ENCODE measurements at regions not wholly inside any gene's neighbourhood (a gene's known extent, or its start where the extent isn't known, plus 50 kb on each side); places are given as distances from the start of the nearest gene placed in this dataset.

GRCh38 chr15:94086341-94086740, 145.0 kb upstream of the MCTP2 start:
- TF ChIP-seq EZH2phosphoT487 (IDR thresholded peaks at IDR 0.05; ENCODE audit: borderline replicate concordance) (no peak), CTCF (conservative IDR thresholded peaks at IDR 0.05; ENCODE audit: low read length) (no peak)
- Histone ChIP-seq H3K4me3 (ENCODE audit: low read length, poor library complexity, severe bottlenecking) (no peak overlapping the region), H3K9me2 (replicated peaks; ENCODE audit: low read depth, low read length) (no peaks in the 10 kb centered on the region), H3F3A (ENCODE audit: low read depth) (no peaks in the 10 kb centered on the region), H3K36me3 (ENCODE audit: insufficient read depth, low read length) (no peaks in the 10 kb centered on the region), H4K20me1 (ENCODE audit: insufficient read depth, low read length, poor library complexity, severe bottlenecking) (no peaks in the 10 kb centered on the region), H3K4me1 (ENCODE audit: insufficient read depth, low read length, poor library complexity, severe bottlenecking) (no peaks in the 10 kb centered on the region), H2AFZ (ENCODE audit: low read length) (no peak overlapping the region), H3K27me3 (ENCODE audit: insufficient read depth, low read length, poor library complexity, severe bottlenecking) (no peaks in the 10 kb centered on the region), H3K9ac (ENCODE audit: low read depth, low read length, poor library complexity, severe bottlenecking) (no peak overlapping the region), H3K79me2 (ENCODE audit: insufficient read depth, low read length) (no peaks in the 10 kb centered on the region), H3K4me2 (ENCODE audit: low read depth, low read length, poor library complexity, severe bottlenecking) (no peak overlapping the region), H3K9me3 (ENCODE audit: insufficient read depth, low read depth, low read length) (no peaks in the 10 kb centered on the region)

- no peaks in the 10 kb centered on the region for H3K9me2 ChIP-seq (replicated peaks; ENCODE audit: low read depth, low read length)
- no peaks in the 10 kb centered on the region for H3K36me3 ChIP-seq (ENCODE audit: insufficient read depth, low read length)
- no peaks in the 10 kb centered on the region for H3K9me3 ChIP-seq (ENCODE audit: insufficient read depth, low read depth, low read length)
- no peak for TF ChIP-seq EZH2phosphoT487 (IDR thresholded peaks at IDR 0.05; ENCODE audit: borderline replicate concordance)
- no peak for TF ChIP-seq CTCF (conservative IDR thresholded peaks at IDR 0.05; ENCODE audit: low read length)
- H2AFZ ChIP-seq (ENCODE audit: low read length) = no peak overlapping the region
- no peaks in the 10 kb centered on the region for H3F3A ChIP-seq (ENCODE audit: low read depth)
- no peaks in the 10 kb centered on the region for H3K27me3 ChIP-seq (ENCODE audit: insufficient read depth, low read length, poor library complexity, severe bottlenecking)
- no peaks in the 10 kb centered on the region for H4K20me1 ChIP-seq (ENCODE audit: insufficient read depth, low read length, poor library complexity, severe bottlenecking)
- no peak overlapping the region for H3K9ac ChIP-seq (ENCODE audit: low read depth, low read length, poor library complexity, severe bottlenecking)
- no peak overlapping the region for H3K4me2 ChIP-seq (ENCODE audit: low read depth, low read length, poor library complexity, severe bottlenecking)
- no peaks in the 10 kb centered on the region for H3K4me1 ChIP-seq (ENCODE audit: insufficient read depth, low read length, poor library complexity, severe bottlenecking)
- H3K4me3 ChIP-seq (ENCODE audit: low read length, poor library complexity, severe bottlenecking) = no peak overlapping the region
- no peaks in the 10 kb centered on the region for H3K79me2 ChIP-seq (ENCODE audit: insufficient read depth, low read length)
Observed at GRCh38 chr15:94083467-94084052, 147.8 kb upstream of the MCTP2 start.

GRCh38 chr15:94081829-94082228, 149.5 kb upstream of the MCTP2 start:
- H2AFZ ChIP-seq (ENCODE audit: low read length) = no peak overlapping the region
- H3K79me2 ChIP-seq (ENCODE audit: insufficient read depth, low read length) = no peaks in the 10 kb centered on the region
- H3K4me3 ChIP-seq (ENCODE audit: low read length, poor library complexity, severe bottlenecking) = no peak overlapping the region
- H3K4me1 ChIP-seq (ENCODE audit: insufficient read depth, low read length, poor library complexity, severe bottlenecking) = no peaks in the 10 kb centered on the region
- H3K9me2 ChIP-seq (replicated peaks; ENCODE audit: low read depth, low read length) = no peaks in the 10 kb centered on the region
- no peaks in the 10 kb centered on the region for H3K27me3 ChIP-seq (ENCODE audit: insufficient read depth, low read length, poor library complexity, severe bottlenecking)
- H3K9me3 ChIP-seq (ENCODE audit: insufficient read depth, low read depth, low read length) = no peaks in the 10 kb centered on the region
- H3K4me2 ChIP-seq (ENCODE audit: low read depth, low read length, poor library complexity, severe bottlenecking) = no peak overlapping the region
- H4K20me1 ChIP-seq (ENCODE audit: insufficient read depth, low read length, poor library complexity, severe bottlenecking) = no peaks in the 10 kb centered on the region
- no peak overlapping the region for H3K9ac ChIP-seq (ENCODE audit: low read depth, low read length, poor library complexity, severe bottlenecking)
- H3K36me3 ChIP-seq (ENCODE audit: insufficient read depth, low read length) = no peaks in the 10 kb centered on the region
- no peaks in the 10 kb centered on the region for H3F3A ChIP-seq (ENCODE audit: low read depth)
- TF ChIP-seq CTCF (conservative IDR thresholded peaks at IDR 0.05; ENCODE audit: low read length) (no peak), EZH2phosphoT487 (IDR thresholded peaks at IDR 0.05; ENCODE audit: borderline replicate concordance) (no peak)

All from Loucy (cell line).